SW 1271 (cell line): ENCODE measurements at regions not wholly inside any gene's neighbourhood (a gene's known extent, or its start where the extent isn't known, plus 50 kb on each side); places are given as distances from the start of the nearest gene placed in this dataset.
"Not testable (repeated sequence)": the region's sequence is repeated elsewhere in the genome, so short reads cannot be mapped to it uniquely, and the experiment has no call there.

Source experiments
- DNase-seq, 2 experiments: peaks; one replicate each; lab custom pipeline; 2025; lab: John Stamatoyannopoulos, UW

DNA sequence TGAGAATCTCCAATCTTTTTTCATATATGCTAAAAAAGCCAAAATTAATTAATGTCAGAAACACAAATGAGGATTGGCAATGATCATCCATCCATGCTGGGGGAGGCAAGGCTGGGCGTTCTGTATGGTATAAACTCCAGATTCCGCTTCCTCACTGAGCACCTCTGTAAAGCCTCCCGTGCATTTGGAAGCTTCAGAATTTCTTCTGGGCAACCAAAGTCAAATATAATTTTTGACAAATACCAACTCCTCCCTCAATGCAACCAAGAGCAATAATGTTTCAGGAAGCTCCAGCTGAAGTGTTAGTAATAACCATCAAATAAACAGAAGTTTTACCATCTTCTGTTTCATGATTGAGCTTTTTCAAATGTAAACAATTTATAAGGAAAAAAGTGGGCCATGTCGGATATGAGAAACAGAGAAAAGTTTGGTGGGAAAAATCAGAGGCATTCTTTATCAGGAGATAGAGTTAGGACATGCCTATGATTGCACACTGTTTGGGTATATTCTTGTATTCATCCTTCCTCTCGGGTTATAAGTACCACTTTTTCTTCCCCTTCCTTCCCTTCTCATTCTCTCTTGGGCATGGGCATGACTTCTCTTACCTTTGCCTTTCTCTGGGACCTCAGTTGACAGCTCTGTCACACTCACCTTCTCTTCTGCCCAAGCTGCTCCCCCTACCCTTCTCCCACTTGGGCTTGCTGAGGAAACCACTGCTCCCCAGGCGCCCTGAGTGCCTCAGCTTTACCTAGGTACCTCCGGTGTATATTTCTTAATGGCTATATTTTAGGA is 149.5 kb upstream of the ZEB2 start:
- DNase-seq = no peak

- DNase-seq = no peak
Measured at GRCh38 chr2:144668493-144669110, 148.7 kb upstream of the ZEB2 start.

GRCh38 chr2:144666032-144666431 is 146.1 kb upstream of the ZEB2 start:
- DNase-seq = no peak

DNA sequence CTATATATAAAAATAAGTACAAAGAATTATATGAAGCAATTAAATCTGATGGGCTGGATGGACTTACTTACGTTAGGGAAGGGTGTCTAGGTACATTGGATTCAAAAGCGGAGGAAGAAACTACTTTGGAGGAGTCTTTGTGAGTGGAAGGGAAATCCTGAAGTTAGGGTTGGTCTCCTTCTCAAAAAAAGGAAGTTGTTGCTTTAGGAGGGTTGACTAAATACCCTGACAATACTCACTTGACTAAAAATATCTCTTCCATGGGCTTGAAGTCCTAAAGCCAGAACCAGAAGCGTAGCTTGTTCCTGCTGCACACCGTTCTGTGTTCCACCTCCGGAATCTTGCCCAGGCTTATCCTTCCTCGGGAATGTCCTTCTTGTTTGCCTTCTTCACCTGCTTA is 143.3 kb upstream of the ZEB2 start:
- DNase-seq = no peak

- DNase-seq = no peak
Measured at GRCh38 chr2:144660518-144661316, 140.8 kb upstream of the ZEB2 start.

DNA sequence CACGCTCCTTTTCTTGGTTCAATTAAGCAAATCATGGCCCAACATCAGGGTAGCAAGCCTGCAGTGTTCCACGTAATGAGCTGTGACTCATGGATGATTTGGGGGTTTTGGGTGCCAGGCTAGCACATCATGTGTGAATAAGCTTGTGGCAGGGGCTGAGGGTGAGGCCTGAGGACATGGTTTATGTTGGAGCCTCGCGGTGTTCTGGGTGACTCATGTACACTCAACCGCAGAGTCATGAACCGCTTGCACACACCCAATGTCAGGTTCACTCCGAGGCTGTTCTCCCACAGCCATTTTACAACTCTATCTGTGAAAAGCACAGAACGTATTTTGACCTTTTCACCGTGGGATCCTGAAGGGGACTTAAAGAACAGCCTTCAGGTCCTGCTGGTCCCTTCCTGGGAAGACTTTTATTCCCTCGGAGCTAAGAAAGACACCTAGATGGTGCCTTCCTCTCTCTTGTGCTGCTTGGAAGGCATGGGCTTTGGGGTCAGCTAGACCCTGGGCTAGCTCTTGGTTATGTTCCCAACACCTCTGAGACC is 139.9 kb upstream of the ZEB2 start:
- no peak for DNase-seq

- DNase-seq = no peak
Measured at GRCh38 chr2:144654523-144654922, 134.6 kb upstream of the ZEB2 start.

DNA sequence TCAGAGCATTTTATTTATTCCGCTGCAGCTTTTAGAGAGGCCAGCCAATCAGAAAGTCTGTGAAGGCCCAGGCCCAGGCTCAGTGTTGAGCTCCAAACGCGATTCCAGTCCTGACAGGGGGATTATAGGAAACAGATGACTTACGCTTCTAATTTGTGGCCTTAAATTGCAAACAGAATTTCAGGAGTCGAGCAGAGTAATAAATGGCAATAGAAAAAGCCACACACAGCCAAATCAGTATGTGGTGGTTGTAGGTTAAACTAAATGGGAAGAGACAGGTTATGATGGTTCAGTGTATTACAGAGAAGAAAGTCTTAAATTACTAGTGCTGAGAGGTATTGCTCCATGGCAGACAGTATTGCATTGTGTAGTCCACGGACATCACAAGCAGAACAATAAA is 131.0 kb upstream of the ZEB2 start:
- no peak for DNase-seq

DNA sequence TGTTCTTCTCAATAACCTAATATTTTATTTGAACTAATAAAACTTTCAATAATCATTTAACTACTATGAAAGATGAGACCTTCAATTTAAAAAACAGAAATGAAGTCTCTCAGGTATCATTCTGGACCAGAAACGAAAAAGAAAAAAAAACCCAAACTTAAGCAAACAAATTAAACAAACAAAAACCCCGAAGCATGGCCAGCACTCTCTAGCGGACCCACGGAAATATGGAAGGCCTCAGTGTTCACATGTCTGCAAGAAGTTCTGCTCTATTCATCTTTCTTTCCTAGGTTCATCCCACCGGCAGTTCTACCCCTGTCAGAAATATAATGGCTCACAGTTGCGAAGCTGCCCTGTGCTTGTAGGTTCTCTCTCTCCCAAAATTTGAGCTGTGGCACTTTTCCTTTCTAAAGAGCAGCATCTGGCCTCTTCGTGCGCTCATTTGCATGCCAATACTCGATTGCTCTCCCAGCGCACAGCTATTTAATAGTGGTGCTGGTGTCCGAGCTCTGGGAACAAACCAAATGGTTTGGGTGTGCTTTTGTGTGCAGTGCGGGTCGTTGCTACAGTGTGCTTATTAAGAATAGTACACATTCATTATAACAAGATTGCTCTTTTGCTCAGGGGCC is 129.0 kb upstream of the ZEB2 start:
- DNase-seq = no peak

DNA sequence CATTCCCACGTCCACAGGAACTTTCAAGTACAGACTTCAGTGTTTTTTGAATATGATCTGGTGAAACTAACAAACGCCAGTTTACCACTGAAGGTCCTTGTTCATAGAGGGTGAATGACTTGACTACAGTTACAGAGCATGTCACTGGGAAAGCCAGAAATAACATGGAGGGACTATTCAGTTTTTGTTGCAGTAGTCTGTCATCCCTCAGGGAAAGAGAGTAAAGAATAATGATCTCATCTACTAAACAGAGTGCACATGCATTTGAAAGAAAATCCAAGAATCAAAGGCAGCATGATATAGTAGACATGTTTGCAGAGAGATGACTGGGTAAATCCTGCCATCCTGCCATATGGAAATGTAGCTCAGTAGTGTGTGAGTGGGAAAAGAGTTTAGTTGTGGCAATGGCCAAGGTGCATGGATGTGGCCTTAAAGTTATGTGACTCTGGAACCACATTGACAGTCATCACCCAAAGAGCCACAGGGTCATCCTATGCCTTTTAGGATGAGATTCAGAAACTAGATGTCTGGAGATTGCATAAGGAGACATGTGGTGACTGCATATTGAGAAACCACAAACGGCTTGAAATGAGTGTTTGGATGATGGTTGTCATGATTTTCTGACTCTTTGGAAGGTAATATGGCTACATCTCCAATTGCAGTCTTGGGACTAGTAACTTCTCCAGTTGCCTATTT is 125.3 kb upstream of the ZEB2 start:
- no peak for DNase-seq

DNA sequence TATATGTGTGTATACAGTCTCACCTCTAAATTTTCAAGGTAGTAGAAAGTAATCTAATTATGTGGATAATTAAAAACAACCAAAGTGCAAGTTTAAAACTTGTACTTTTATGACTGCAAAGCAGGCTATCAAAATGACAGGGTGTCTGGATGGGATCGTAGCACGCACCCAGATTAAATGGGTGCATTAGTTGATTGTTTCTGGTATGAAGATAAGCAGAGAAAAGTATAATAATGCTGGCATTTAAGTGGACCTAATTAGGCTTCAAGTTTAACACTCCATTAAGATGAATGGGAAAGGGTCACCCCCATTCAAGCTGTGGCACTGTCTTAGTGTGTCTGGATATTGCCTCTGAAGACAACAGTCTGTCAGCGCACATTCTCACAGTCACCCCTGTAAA is 124.6 kb upstream of the ZEB2 start:
- DNase-seq = no peak

DNA sequence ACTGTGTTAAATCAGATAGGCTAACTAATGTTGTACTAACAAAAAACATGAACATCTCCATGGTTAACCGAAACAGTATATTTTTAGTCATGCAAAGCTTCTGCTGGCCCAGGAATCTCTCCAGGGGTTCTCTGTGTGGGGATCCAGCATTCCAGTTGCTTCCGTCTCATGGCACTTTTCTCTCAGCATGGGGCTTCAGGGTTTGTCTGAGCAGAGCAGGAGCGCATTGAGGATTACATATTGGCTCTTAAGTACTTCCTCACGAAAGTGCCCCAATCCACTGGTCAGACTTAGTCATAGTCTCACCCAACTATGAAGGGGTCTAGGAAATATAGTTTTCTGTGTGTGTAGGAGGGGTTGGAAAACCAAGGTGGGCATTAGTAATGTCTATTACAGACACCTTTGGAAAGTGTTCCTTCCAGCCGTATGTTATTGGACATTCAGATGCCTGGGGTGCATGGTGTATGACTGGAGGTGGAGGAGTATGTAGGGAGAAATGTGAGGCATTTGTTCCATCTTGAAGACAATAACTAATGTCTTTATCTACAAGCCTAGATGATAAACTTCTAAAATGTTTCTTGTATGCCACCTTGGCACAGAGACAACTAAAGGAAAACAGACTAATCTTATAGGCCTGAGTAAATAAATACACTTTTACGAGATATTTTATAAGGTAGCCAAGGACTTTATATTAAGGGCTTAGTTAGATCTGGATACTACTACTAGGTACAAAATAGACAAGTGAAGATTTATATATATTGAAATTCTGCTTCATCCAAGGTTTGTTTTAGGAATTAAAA is 123.8 kb upstream of the ZEB2 start:
- DNase-seq = no peak

- DNase-seq = no peak
Measured at GRCh38 chr2:144642856-144643255, 122.9 kb upstream of the ZEB2 start.

- DNase-seq = no peak
Measured at GRCh38 chr2:144642131-144642530, 122.2 kb upstream of the ZEB2 start.

DNA sequence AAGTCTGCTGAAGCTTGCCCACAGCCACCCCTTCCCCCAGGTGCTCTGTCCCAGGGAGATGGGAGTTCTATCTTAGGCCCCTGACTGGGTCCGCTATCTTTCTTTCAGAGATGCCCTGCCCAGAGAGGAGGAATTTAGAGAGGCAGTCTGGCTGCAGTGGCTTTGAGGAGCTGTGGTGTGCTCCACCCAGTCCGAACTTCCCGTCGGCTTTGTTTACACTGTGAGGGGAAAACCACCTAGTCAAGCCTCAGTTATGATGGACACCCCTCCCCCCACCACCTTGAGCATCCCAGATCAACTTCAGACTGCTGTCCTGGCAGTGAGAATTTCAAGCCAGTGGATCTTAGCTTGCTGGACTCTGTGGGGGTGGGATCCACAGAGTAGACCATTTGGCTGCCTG is 118.3 kb upstream of the ZEB2 start:
- DNase-seq = not testable (repeated sequence)

- not testable (repeated sequence) for DNase-seq
Measured at GRCh38 chr2:144636860-144637259, 116.9 kb upstream of the ZEB2 start.

GRCh38 chr2:144632809-144633208 is 112.9 kb upstream of the ZEB2 start:
- DNase-seq = no peak

DNA sequence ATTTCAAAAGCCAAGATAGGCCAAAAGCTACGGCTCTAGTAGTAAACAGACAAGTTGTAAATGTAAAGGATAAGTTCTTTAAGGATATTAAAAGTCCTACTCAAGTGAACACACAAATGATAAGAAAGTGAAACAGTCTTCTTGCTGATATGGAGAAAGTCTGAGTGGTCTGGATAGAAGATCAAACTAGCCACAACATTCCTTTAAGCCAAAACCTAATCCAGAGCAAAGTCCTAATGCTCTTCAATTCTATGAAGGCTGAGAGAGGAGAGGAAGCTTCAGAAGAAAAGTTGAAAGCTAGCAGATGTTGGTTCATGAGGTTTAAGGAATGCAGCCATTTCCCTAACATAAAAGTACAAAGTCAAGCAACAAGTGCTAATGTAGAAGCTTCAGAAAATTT is 111.7 kb upstream of the ZEB2 start:
- no peak for DNase-seq

DNA sequence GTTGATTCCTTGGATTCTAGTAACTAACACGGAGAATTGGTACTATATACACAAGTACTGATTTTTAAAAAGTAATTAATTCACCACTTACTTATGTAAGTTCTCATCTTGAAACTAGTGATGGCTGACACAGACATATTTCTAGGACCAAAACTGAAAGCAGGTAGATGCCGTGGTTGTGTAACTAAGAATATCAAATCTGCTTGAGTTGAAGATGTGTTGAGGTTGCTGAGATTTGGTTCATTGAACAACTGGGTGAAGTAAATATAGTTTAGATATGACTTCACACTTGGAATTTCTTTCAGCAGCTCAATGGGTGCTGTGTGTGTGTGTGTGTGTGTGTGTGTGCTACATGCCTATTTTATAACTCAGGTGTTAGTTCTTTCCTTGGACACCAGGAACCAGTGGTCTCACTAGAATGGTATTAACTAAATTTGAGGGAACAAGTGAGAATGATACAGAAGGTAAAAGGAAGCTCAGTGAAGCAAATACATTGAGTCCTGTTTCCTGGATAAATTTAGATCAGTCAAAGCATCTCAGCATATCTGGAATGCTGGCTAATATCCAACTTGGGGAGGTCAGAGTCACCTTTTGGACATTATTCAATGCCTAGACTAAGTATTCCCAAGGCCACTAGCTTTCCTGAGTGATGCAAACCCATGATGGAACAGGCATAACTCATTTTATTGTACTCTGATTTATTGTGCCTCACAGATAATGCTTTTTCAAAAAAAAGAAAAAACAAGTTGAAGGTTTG is 110.7 kb upstream of the ZEB2 start:
- DNase-seq = no peak

GRCh38 chr2:144629935-144630334 is 110.0 kb upstream of the ZEB2 start:
- DNase-seq = no peak
